DOHH2 (cell line): ENCODE measurements at regions not wholly inside any gene's neighbourhood (a gene's known extent, or its start where the extent isn't known, plus 50 kb on each side); places are given as distances from the start of the nearest gene placed in this dataset.

ENCODE experiments used
- H3F3A ChIP-seq: fragments of 200-600 bp; sonication (generic), shearing (Covaris generic); 2 replicates; pipeline ENCODE4 v1.6.0; 2016; ENCODE audit warnings: antibody characterized with exemption, mild to moderate bottlenecking; ENCODE audit not compliant: control insufficient read depth, insufficient read depth
- H3K27ac ChIP-seq: fragments of 200-600 bp; sonication (generic); 2 replicates; pipeline ENCODE4 v1.5.1; 2014; ENCODE audit warnings: low read depth, mild to moderate bottlenecking, low read length, moderate library complexity
- H3K27me3 ChIP-seq: fragments of 200-600 bp; sonication (generic); 2 replicates; pipeline ENCODE4 v1.6.1; 2014; ENCODE audit warnings: mild to moderate bottlenecking, low read length, mixed read lengths; ENCODE audit not compliant: control insufficient read depth
- H3K36me3 ChIP-seq: fragments of 200-600 bp; sonication (generic); 2 replicates; pipeline ENCODE4 v1.6.1; 2014; ENCODE audit warnings: mild to moderate bottlenecking, low read length, moderate library complexity, mixed read lengths; ENCODE audit not compliant: control insufficient read depth
- H3K4me1 ChIP-seq: fragments of 200-600 bp; sonication (generic); 2 replicates; pipeline ENCODE4 v1.6.1; 2014; ENCODE audit warnings: mild to moderate bottlenecking, low read length, mixed read lengths; ENCODE audit not compliant: control insufficient read depth
- H3K4me2 ChIP-seq: fragments of 200-600 bp; sonication (generic); 2 replicates; pipeline ENCODE4 v1.6.0; 2014; ENCODE audit warnings: mild to moderate bottlenecking, low read length, moderate library complexity
- H3K4me3 ChIP-seq: fragments of 200-600 bp; sonication (generic); 2 replicates; pipeline ENCODE4 v1.5.1; 2014; ENCODE audit warnings: mild to moderate bottlenecking, low read length, mixed read lengths
- H3K79me2 ChIP-seq: fragments of 200-600 bp; sonication (generic); 2 replicates; pipeline ENCODE4 v1.6.1; 2014; ENCODE audit warnings: mild to moderate bottlenecking, low read length, mixed read lengths; ENCODE audit not compliant: control insufficient read depth
- H3K9me2 ChIP-seq: fragments of 200-600 bp; sonication (generic); replicated peaks from 2 replicates; pipeline ENCODE4 v1.6.1; 2014; ENCODE audit warnings: mild to moderate bottlenecking, low read length, mixed read lengths; ENCODE audit not compliant: control insufficient read depth
- H3K9me3 ChIP-seq: fragments of 200-600 bp; sonication (generic); 2 replicates; pipeline ENCODE4 v1.6.1; 2014; ENCODE audit warnings: antibody characterized with exemption, low read length, mixed read lengths; ENCODE audit not compliant: control insufficient read depth, insufficient read depth
- H4K20me1 ChIP-seq: fragments of 200-600 bp; sonication (generic); 2 replicates; pipeline ENCODE4 v1.6.0; 2014; ENCODE audit warnings: low read depth, mild to moderate bottlenecking, antibody characterized with exemption, low read length, moderate library complexity; ENCODE audit not compliant: control insufficient read depth, insufficient read depth
- EZH2phosphoT487 ChIP-seq: fragments of 200-600 bp; sonication (generic); IDR thresholded peaks from 2 replicates; pipeline ENCODE4 v1.6.1; 2017; ENCODE audit warnings: borderline replicate concordance, mild to moderate bottlenecking, antibody characterized with exemption, low read length, moderate library complexity, mixed read lengths
- TF ChIP-seq, protein P1 (sequence below): fragments of 200-600 bp; sonication (generic); IDR thresholded peaks from one replicate; pipeline ENCODE4 v1.5.1; 2014; ENCODE audit warnings: antibody characterized with exemption, mild to moderate bottlenecking, low read depth, low read length; ENCODE audit not compliant: poor library complexity, severe bottlenecking

DNA sequence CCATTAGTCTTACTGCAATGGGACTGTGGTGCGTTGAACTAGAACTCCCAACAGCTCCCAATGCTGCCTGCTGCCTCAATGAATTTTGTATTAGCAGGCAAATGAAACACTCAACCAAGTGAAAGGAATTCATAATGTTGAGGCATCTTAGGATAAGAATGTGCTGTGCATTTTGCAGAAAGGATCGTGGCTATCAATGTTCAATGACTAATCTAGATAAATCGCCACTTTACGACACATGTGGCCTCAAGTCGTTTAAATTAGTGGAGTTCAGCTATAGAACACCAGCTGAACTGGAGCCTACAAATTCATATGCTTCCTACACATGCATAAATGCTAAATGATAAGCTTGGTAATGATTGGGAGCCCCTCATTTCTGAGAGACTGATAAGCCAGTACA lies 318.4 kb downstream of the PSAT1 start:
- Histone ChIP-seq H3K79me2 (no peaks in the 10 kb centered on the region), H3K4me3 (no peak overlapping the region), H3K36me3 (no peaks in the 10 kb centered on the region), H3K27me3 (peaks cover 3% of the 10 kb centered on the region), H3F3A (no peaks in the 10 kb centered on the region), H3K4me1 (peaks cover 1% of the 10 kb centered on the region), H3K4me2 (no peak overlapping the region), H4K20me1 (no peaks in the 10 kb centered on the region), H3K9me2 (no peaks in the 10 kb centered on the region), H3K27ac (no peak overlapping the region), H3K9me3 (no peaks in the 10 kb centered on the region)
- TF ChIP-seq EZH2phosphoT487, result no peak
- TF ChIP-seq, protein P1, sequence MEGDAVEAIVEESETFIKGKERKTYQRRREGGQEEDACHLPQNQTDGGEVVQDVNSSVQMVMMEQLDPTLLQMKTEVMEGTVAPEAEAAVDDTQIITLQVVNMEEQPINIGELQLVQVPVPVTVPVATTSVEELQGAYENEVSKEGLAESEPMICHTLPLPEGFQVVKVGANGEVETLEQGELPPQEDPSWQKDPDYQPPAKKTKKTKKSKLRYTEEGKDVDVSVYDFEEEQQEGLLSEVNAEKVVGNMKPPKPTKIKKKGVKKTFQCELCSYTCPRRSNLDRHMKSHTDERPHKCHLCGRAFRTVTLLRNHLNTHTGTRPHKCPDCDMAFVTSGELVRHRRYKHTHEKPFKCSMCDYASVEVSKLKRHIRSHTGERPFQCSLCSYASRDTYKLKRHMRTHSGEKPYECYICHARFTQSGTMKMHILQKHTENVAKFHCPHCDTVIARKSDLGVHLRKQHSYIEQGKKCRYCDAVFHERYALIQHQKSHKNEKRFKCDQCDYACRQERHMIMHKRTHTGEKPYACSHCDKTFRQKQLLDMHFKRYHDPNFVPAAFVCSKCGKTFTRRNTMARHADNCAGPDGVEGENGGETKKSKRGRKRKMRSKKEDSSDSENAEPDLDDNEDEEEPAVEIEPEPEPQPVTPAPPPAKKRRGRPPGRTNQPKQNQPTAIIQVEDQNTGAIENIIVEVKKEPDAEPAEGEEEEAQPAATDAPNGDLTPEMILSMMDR, result no peak

DNA sequence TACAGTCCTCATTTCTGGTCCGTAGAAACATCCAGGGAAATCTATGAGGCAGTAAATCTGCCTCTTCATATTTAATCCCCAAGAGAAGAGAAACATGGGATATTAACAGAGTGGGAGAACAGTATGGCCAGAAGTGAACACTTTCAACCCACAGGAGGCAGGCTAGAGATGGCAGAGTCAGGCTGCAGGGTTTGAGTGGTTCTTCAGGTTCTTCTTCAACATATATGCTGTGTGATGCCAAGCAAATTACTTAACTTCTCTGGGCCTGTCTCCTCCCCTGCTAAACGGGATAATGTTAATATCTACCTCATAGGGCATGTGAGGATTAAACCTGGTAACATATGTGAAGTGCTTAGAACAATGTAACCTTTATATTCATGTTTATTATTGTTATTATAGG lies 321.8 kb downstream of the PSAT1 start:
- H3K4me2 ChIP-seq, result no peak overlapping the region
- H4K20me1 ChIP-seq, result no peaks in the 10 kb centered on the region
- no peaks in the 10 kb centered on the region for H3K9me2 ChIP-seq
- H3K4me1 ChIP-seq, result no peaks in the 10 kb centered on the region
- no peaks in the 10 kb centered on the region for H3F3A ChIP-seq
- H3K27me3 ChIP-seq, result no peaks in the 10 kb centered on the region
- TF ChIP-seq, protein P1, result no peak
- no peak for TF ChIP-seq EZH2phosphoT487
- no peaks in the 10 kb centered on the region for H3K79me2 ChIP-seq
- no peaks in the 10 kb centered on the region for H3K9me3 ChIP-seq
- H3K36me3 ChIP-seq, result no peaks in the 10 kb centered on the region
- H3K27ac ChIP-seq, result no peak overlapping the region
- no peak overlapping the region for H3K4me3 ChIP-seq

DNA sequence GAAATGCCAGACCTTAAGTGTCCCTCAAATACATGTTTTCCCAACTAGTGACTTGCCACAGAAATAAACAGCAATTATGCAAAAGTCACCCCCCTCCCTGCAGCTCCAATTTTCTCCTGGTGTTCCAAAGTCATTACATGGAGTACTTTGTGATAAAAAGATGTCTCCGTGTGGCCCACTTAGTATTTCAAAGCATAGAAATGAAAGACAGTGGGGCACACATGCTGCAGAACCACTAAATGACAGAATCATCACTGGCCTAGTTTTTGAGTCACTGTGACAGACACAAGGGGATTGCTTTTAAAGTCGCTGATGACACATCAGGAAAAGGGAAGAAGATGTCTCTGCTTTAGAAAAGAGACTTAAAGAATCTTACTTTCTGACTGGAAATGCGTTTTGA lies 323.4 kb downstream of the PSAT1 start:
- Histone ChIP-seq H4K20me1 (no peaks in the 10 kb centered on the region), H3K36me3 (no peaks in the 10 kb centered on the region), H3K4me2 (no peak overlapping the region), H3K27ac (no peak overlapping the region), H3K9me2 (no peaks in the 10 kb centered on the region), H3K4me1 (no peaks in the 10 kb centered on the region), H3K79me2 (no peaks in the 10 kb centered on the region), H3K27me3 (no peaks in the 10 kb centered on the region), H3K4me3 (no peak overlapping the region), H3F3A (no peaks in the 10 kb centered on the region), H3K9me3 (no peaks in the 10 kb centered on the region)
- TF ChIP-seq, protein P1, result no peak
- TF ChIP-seq EZH2phosphoT487, result no peak

DNA sequence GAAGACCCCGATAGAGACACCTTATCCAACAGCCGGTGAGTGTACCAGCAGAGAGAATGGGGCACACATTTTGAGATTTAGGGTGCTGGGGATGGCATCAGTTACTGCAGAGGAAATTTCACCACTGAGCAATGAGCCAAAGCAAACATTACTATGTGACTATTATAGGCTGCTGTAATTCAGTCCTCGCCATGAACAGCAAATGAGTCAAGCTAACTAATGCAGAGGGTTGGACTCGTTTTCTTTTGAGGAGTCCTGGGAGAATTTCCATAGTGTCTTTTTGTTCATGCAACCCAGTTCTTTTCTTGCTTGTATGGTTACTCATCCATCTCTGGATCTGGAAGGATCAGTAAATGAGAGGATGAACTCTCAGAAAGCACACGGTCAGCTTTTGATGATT lies 323.8 kb downstream of the PSAT1 start:
- H3K9me3 ChIP-seq, result no peaks in the 10 kb centered on the region
- no peak overlapping the region for H3K27ac ChIP-seq
- H3K4me3 ChIP-seq, result no peak overlapping the region
- no peaks in the 10 kb centered on the region for H3K27me3 ChIP-seq
- H3K9me2 ChIP-seq, result no peaks in the 10 kb centered on the region
- no peaks in the 10 kb centered on the region for H3K4me1 ChIP-seq
- no peaks in the 10 kb centered on the region for H3K36me3 ChIP-seq
- TF ChIP-seq, protein P1, result no peak
- no peak for TF ChIP-seq EZH2phosphoT487
- no peaks in the 10 kb centered on the region for H3F3A ChIP-seq
- no peaks in the 10 kb centered on the region for H3K79me2 ChIP-seq
- H4K20me1 ChIP-seq, result no peaks in the 10 kb centered on the region
- H3K4me2 ChIP-seq, result no peak overlapping the region
